OCI-LY1 (cell line): ENCODE measurements at regions not wholly inside any gene's neighbourhood (a gene's known extent, or its start where the extent isn't known, plus 50 kb on each side); places are given as distances from the start of the nearest gene placed in this dataset.

Source experiments
- H2AFZ ChIP-seq: fragments of 200-600 bp; sonication (generic), shearing (Covaris generic); 2 replicates; pipeline ENCODE4 v1.6.0; 2014; ENCODE audit warnings: antibody characterized with exemption, mild to moderate bottlenecking, low read length
- H3F3A ChIP-seq: fragments of 200-600 bp; sonication (generic), shearing (Covaris generic); 2 replicates; pipeline ENCODE4 v1.6.0; 2014; ENCODE audit warnings: mild to moderate bottlenecking, antibody characterized with exemption, low read length, moderate library complexity; ENCODE audit not compliant: insufficient read depth
- H3K27ac ChIP-seq: fragments of 200-600 bp; sonication (generic); 2 replicates; pipeline ENCODE4 v1.5.1; 2014; ENCODE audit warnings: low read length, mixed run types, mild to moderate bottlenecking, low read depth; ENCODE audit not compliant: poor library complexity, severe bottlenecking
- H3K27me3 ChIP-seq: fragments of 200-600 bp; sonication (generic); 2 replicates; pipeline ENCODE4 v1.6.0; 2014; ENCODE audit warnings: antibody characterized with exemption, mild to moderate bottlenecking, low read length, moderate library complexity; ENCODE audit not compliant: insufficient read depth
- H3K36me3 ChIP-seq: fragments of 200-600 bp; sonication (generic); 2 replicates; pipeline ENCODE4 v1.6.1; 2014; ENCODE audit warnings: mild to moderate bottlenecking, antibody characterized with exemption, low read length, moderate library complexity, mixed read lengths; ENCODE audit not compliant: insufficient read depth
- H3K4me1 ChIP-seq: fragments of 200-600 bp; sonication (generic); 2 replicates; pipeline ENCODE4 v1.5.1; 2014; ENCODE audit warnings: mild to moderate bottlenecking, low read length, moderate library complexity; ENCODE audit not compliant: insufficient read depth, severe bottlenecking
- H3K4me2 ChIP-seq: fragments of 200-600 bp; sonication (generic), shearing (Covaris generic); 2 replicates; pipeline ENCODE4 v1.6.1; 2014; ENCODE audit warnings: low read length
- H3K4me3 ChIP-seq: fragments of 200-600 bp; sonication (generic); 2 replicates; pipeline ENCODE4 v1.5.1; 2014; ENCODE audit warnings: low read length, low read depth, mild to moderate bottlenecking, mixed read lengths; ENCODE audit not compliant: poor library complexity, severe bottlenecking
- H3K79me2 ChIP-seq: fragments of 200-600 bp; shearing (Covaris generic); 2 replicates; pipeline ENCODE4 v1.6.1; 2016; ENCODE audit warnings: mixed run types, low read length, mixed read lengths; ENCODE audit not compliant: insufficient read depth
- H3K9ac ChIP-seq: fragments of 200-600 bp; sonication (generic), shearing (Covaris generic); 2 replicates; pipeline ENCODE4 v1.6.1; 2014; ENCODE audit warnings: mild to moderate bottlenecking, low read length, mixed read lengths
- H3K9me2 ChIP-seq: fragments of 200-600 bp; sonication (generic), shearing (Covaris generic); 2 replicates; pipeline ENCODE4 v1.6.1; 2014; ENCODE audit warnings: low read depth, mild to moderate bottlenecking, low read length, mixed read lengths
- H3K9me3 ChIP-seq: fragments of 200-600 bp; shearing (Covaris generic); 2 replicates; pipeline ENCODE4 v1.6.1; 2014; ENCODE audit warnings: low read length, mixed read lengths
- H4K20me1 ChIP-seq: fragments of 200-600 bp; sonication (generic), shearing (Covaris generic); 2 replicates; pipeline ENCODE4 v1.6.0; 2016; ENCODE audit warnings: mild to moderate bottlenecking, low read length; ENCODE audit not compliant: insufficient read depth
- CTCF ChIP-seq: fragments of 200-600 bp; sonication (generic), shearing (Covaris generic); IDR thresholded peaks from 2 replicates; pipeline ENCODE4 v1.5.1; 2017; ENCODE audit warnings: mild to moderate bottlenecking, antibody characterized with exemption, low read length, moderate library complexity, mixed read lengths
- EZH2 ChIP-seq: fragments of 200-600 bp; sonication (generic), shearing (Covaris generic); IDR thresholded peaks from 2 replicates; pipeline ENCODE4 v1.8.0; 2017; ENCODE audit warnings: borderline replicate concordance, mixed run types, mild to moderate bottlenecking, antibody characterized with exemption, low read length, moderate library complexity, mixed read lengths

- H3F3A ChIP-seq = no peaks in the 10 kb centered on the region
- no peaks in the 10 kb centered on the region for H3K9me2 ChIP-seq
- no peak overlapping the region for H3K4me2 ChIP-seq
- H4K20me1 ChIP-seq = no peaks in the 10 kb centered on the region
- no peak overlapping the region for H3K4me3 ChIP-seq
- no peaks in the 10 kb centered on the region for H3K79me2 ChIP-seq
- TF ChIP-seq CTCF = no peak
- TF ChIP-seq EZH2 = no peak
- no peak overlapping the region for H3K27ac ChIP-seq
- H3K27me3 ChIP-seq = no peaks in the 10 kb centered on the region
- H2AFZ ChIP-seq = no peak overlapping the region
- no peaks in the 10 kb centered on the region for H3K9me3 ChIP-seq
- H3K36me3 ChIP-seq = no peaks in the 10 kb centered on the region
- no peak overlapping the region for H3K9ac ChIP-seq
- no peaks in the 10 kb centered on the region for H3K4me1 ChIP-seq
These were observed 127.8 kb downstream of the CRLF2 start for GRCh38 chrX:1084689-1085088.

GRCh38 chrX:1076871-1077651 lies 135.4 kb downstream of the CRLF2 start:
- no peaks in the 10 kb centered on the region for H3K4me1 ChIP-seq
- H3K9me2 ChIP-seq = no peaks in the 10 kb centered on the region
- no peak overlapping the region for H3K9ac ChIP-seq
- H4K20me1 ChIP-seq = no peaks in the 10 kb centered on the region
- no peaks in the 10 kb centered on the region for H3K79me2 ChIP-seq
- no peak for TF ChIP-seq EZH2
- TF ChIP-seq CTCF = no peak
- H2AFZ ChIP-seq = no peak overlapping the region
- no peaks in the 10 kb centered on the region for H3K27me3 ChIP-seq
- no peak overlapping the region for H3K27ac ChIP-seq
- no peaks in the 10 kb centered on the region for H3K9me3 ChIP-seq
- no peak overlapping the region for H3K4me2 ChIP-seq
- no peaks in the 10 kb centered on the region for H3F3A ChIP-seq
- no peak overlapping the region for H3K4me3 ChIP-seq
- no peaks in the 10 kb centered on the region for H3K36me3 ChIP-seq

- Histone ChIP-seq H3K9me2 (no peaks in the 10 kb centered on the region), H3K9me3 (no peaks in the 10 kb centered on the region), H3F3A (no peaks in the 10 kb centered on the region), H3K79me2 (no peaks in the 10 kb centered on the region), H2AFZ (no peak overlapping the region), H3K27me3 (no peaks in the 10 kb centered on the region), H3K9ac (no peak overlapping the region), H3K4me3 (no peak overlapping the region), H3K4me2 (no peak overlapping the region), H3K27ac (no peak overlapping the region), H3K4me1 (no peaks in the 10 kb centered on the region), H4K20me1 (no peaks in the 10 kb centered on the region), H3K36me3 (no peaks in the 10 kb centered on the region)
- no peak for TF ChIP-seq EZH2
- no peak for TF ChIP-seq CTCF
These were observed 136.7 kb downstream of the CRLF2 start for GRCh38 chrX:1075741-1076140.
